Adrenal gland (tissue), 5 donors: ENCODE measurements at regions not wholly inside any gene's neighbourhood (a gene's known extent, or its start where the extent isn't known, plus 50 kb on each side); places are given as distances from the start of the nearest gene placed in this dataset.
"Not testable (repeated sequence)": the region's sequence is repeated elsewhere in the genome, so short reads cannot be mapped to it uniquely, and the experiment has no call there.

Experiments used
- POLR2A ChIP-seq, 2 donors: fragments of 450-650 bp; IDR thresholded peaks; one replicate each; pipeline ENCODE4 v1.6.1; 2017; ENCODE audit warnings: antibody characterized with exemption in 2 of 2, mild to moderate bottlenecking in 2 of 2, moderate library complexity in 1 of 2
- TF ChIP-seq, protein P1 (sequence below), 6 experiments: fragments of 450-650 bp in 4 of 6; fragments of 200-600 bp in 2 of 6; sonication (generic) in 1 of 6; IDR thresholded peaks; 1 replicate in 5 of 6; 2 replicates in 1 of 6; pipeline versions ENCODE4 v1.5.1 to v1.8.0; 2016 to 2021; ENCODE audit warnings: antibody characterized with exemption in 6 of 6, mild to moderate bottlenecking in 2 of 6, moderate library complexity in 1 of 6
- donor health status: DM: no; HTN: no; CAD: no.

DNA sequence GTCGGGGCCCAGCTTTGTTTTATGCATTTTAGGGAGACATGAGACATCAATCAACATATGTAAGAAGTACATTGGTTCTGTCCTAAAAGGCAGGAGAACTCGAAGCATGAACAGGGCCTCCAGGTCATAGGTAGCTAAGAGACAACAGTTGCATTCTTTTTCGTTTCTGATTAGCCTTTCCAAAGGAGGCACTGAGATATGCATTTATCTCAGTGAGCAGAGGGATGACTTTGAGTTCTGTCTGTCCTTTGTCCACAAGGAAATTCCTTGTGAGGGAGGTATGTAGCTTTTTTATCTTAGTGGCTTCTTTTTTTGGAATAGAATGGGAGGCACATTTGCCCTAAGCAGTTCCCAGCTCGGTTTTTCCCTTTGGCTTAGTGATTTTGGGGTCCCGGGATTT, 109.5 kb upstream of the KIF2A start:
- TF ChIP-seq, protein P1, sequence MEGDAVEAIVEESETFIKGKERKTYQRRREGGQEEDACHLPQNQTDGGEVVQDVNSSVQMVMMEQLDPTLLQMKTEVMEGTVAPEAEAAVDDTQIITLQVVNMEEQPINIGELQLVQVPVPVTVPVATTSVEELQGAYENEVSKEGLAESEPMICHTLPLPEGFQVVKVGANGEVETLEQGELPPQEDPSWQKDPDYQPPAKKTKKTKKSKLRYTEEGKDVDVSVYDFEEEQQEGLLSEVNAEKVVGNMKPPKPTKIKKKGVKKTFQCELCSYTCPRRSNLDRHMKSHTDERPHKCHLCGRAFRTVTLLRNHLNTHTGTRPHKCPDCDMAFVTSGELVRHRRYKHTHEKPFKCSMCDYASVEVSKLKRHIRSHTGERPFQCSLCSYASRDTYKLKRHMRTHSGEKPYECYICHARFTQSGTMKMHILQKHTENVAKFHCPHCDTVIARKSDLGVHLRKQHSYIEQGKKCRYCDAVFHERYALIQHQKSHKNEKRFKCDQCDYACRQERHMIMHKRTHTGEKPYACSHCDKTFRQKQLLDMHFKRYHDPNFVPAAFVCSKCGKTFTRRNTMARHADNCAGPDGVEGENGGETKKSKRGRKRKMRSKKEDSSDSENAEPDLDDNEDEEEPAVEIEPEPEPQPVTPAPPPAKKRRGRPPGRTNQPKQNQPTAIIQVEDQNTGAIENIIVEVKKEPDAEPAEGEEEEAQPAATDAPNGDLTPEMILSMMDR (IDR thresholded peaks at IDR 0.05): not testable (repeated sequence)
- not testable (repeated sequence) for TF ChIP-seq POLR2A (IDR thresholded peaks at IDR 0.05)
